ENCODE measurements at regions not wholly inside any gene's neighbourhood (a gene's known extent, or its start where the extent isn't known, plus 50 kb on each side); places are given as distances from the start of the nearest gene placed in this dataset.

DNA sequence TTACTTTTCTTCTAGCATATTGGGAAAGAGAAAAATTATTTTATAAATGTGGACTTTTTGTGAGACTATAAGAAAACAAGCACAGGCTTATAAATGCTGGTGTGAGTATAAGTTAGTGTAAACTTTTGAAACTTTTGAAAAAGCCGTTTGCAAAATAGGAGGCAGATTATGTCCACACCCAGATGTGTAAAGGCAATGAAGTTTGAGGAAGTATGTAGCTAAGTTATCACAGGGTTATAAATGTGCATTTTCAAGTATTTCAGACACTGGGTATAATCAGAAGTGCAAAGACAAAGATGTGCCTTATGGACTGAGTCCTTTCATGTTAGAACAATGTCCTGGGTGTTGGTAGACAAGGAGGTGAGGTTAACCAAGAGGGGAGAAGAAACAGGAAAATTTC lies 85.5 kb downstream of the ANXA1 start:
- TF ChIP-seq, protein P1, sequence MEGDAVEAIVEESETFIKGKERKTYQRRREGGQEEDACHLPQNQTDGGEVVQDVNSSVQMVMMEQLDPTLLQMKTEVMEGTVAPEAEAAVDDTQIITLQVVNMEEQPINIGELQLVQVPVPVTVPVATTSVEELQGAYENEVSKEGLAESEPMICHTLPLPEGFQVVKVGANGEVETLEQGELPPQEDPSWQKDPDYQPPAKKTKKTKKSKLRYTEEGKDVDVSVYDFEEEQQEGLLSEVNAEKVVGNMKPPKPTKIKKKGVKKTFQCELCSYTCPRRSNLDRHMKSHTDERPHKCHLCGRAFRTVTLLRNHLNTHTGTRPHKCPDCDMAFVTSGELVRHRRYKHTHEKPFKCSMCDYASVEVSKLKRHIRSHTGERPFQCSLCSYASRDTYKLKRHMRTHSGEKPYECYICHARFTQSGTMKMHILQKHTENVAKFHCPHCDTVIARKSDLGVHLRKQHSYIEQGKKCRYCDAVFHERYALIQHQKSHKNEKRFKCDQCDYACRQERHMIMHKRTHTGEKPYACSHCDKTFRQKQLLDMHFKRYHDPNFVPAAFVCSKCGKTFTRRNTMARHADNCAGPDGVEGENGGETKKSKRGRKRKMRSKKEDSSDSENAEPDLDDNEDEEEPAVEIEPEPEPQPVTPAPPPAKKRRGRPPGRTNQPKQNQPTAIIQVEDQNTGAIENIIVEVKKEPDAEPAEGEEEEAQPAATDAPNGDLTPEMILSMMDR (IDR thresholded peaks at IDR 0.05; ENCODE audit: low read length, missing control alignments), result no peak
- no peak overlapping the region for H3K4me3 ChIP-seq (replicated peaks; ENCODE audit: low read depth, low read length)
- no peak for DNase-seq (ENCODE audit: low read depth)

DNA sequence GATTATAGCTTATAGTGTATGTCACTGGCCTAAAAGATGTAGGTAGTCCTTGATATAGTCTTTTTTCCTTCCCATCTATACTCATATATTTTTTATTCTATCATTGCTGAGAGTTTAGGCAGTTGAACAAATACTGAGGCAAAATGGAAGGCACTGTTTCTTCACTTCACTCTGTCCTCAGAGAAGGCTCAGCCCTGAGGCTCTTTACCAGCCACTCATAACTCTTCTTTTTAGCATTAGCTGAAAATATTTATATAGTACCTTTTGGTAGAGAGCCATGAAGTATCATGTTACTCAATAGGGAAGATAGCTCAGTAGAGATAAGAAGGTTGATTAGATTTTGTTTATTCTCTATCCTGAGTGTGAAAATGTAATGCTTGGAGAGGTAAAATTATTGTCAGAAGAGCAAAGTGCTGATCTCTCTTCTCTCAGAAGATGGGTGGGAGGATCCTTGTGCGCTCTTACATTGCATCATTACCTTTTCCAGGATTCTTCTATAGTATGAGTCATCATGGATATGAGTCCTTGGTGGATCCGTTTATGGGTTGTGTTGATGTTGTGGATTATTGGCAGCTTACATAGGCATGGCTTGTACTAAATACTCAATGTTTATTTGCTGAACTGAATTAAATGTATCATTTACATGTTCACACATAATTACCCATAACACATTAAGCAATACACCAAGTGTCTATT lies 88.1 kb downstream of the ANXA1 start:
- H3K4me3 ChIP-seq (replicated peaks; ENCODE audit: low read depth, low read length), result no peak overlapping the region
- TF ChIP-seq, protein P1 (IDR thresholded peaks at IDR 0.05; ENCODE audit: low read length, missing control alignments), result no peak
- DNase-seq (ENCODE audit: low read depth), result peak; percentile 25

DNA sequence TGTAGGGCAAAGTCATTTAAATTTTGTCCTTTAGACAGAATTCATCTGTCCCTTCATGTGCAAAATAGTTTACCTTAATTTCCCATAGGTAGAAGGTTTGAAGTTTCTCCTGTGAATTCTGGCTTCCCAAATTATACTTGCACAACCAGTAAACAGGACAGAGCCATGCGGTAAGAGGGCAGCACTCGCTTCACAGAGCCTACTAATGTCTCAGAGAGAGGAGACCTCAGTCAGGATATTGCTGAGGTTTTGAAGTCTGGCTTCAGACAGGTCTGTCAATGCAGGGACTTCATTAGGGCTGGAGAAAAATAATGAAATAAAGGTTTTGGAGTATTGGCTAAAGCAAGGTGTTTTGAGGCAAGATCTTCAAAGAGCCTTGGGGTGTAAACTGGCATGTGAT lies 91.4 kb downstream of the ANXA1 start:
- TF ChIP-seq, protein P1 (IDR thresholded peaks at IDR 0.05; ENCODE audit: low read length, missing control alignments), result no peak
- no peak overlapping the region for H3K4me3 ChIP-seq (replicated peaks; ENCODE audit: low read depth, low read length)
- DNase-seq (ENCODE audit: low read depth), result no peak

DNA sequence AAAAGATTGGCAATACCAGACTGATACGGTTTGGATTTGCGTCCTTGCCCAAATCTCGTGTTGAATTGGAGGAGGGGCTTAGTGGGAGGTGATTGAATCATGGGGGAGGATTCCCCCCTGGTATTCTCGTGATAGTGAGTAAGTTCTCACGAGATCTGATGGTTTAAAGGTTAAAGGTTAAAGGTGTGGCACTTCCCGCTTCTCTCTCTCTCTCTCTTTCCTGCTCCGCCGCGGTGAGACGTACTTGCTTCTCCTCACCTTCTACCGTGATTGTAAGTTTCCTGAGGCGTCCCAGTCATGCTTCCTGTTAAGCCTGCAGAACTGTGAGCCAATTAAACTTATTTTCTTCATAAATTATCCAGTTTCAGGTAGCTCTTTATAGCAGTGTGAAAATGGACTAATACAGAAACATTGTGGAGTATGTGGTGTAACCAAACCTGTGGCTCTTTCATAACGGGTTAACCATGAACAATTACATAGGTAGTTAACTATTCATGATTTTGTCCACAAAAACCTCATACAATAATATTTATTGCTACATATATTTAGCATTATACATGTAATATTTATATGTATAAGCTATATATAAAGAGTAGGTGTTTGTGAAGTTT lies 107.5 kb downstream of the ANXA1 start:
- H3K4me3 ChIP-seq (replicated peaks; ENCODE audit: low read depth, low read length), result no peak overlapping the region
- TF ChIP-seq, protein P1 (IDR thresholded peaks at IDR 0.05; ENCODE audit: low read length, missing control alignments), result no peak
- no peak for DNase-seq (ENCODE audit: low read depth)

DNA sequence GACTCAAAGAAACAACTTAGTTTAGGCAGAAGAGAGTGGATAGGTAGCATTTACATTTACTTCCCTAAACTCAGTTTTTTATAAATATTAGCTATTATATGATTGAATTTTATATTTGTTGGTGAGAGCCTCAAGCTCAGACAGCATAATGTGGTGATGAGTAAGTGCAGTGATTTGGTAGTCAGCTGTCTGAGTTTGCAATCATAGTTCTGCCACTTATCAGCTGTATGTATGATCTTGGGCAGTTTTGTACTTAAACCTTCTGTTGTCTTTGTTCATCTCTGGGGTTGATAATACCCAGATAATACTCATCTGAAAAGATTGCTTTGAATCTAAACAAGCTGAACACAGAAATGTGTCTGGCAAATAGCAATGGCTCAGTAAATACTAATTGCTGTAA lies 108.8 kb downstream of the ANXA1 start:
- TF ChIP-seq, protein P1 (IDR thresholded peaks at IDR 0.05; ENCODE audit: low read length, missing control alignments), result no peak
- DNase-seq (ENCODE audit: low read depth), result no peak
- H3K4me3 ChIP-seq (replicated peaks; ENCODE audit: low read depth, low read length), result no peak overlapping the region

DNA sequence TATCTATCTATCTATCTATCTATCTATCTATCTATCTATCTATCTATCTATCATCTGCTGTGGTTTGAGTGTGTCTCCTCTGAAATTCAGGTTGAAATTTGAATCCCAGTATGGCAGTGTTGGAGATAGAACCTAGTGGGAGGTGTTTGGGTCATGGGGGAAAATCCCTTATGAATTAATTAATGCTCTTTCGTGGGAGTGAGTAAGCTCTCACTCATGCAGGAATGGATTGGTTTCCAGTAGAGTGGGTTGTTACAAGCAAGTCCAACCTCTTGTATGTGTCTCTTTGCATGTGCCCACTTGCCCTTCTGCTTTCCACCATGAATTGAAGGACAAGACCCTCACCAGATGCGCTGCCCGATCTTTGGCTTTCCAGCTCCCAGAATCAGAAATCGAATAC lies 113.0 kb downstream of the ANXA1 start:
- no peak for DNase-seq (ENCODE audit: low read depth)
- H3K4me3 ChIP-seq (replicated peaks; ENCODE audit: low read depth, low read length), result no peak overlapping the region
- TF ChIP-seq, protein P1 (IDR thresholded peaks at IDR 0.05; ENCODE audit: low read length, missing control alignments), result no peak

DNA sequence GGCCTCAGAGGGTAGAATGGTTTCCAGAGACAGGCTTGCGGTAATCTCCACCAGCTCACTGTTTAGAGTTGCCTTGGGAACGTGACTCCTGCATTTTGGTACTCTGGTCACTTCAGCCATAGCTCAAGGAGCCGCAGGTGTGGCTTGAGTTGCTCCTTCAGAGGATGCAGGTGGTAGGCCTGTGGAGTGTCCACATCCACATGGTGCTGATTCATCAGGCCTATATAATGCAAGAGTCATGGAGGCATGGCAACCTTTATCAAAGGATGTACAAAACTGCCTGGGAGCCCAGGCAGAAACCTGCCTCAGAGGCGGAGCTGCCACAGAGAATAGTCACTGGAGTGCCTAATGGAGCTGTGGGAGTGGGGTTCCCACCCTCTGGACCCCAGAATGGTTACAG lies 114.2 kb downstream of the ANXA1 start:
- TF ChIP-seq, protein P1 (IDR thresholded peaks at IDR 0.05; ENCODE audit: low read length, missing control alignments), result no peak

More for the DNA sequence above, 114.2 kb downstream of the ANXA1 start:
- no peak overlapping the region for H3K4me3 ChIP-seq (replicated peaks; ENCODE audit: low read depth, low read length)
- DNase-seq (ENCODE audit: low read depth), result no peak

All from fibroblast of pulmonary artery (primary cell).